ENCODE measurements at regions not wholly inside any gene's neighbourhood (a gene's known extent, or its start where the extent isn't known, plus 50 kb on each side); places are given as distances from the start of the nearest gene placed in this dataset.

GRCh38 chr6:137806914-137807682 lies 60.0 kb upstream of the TNFAIP3 start:
- TF ChIP-seq RFX5 (IDR thresholded peaks at IDR 0.05; ENCODE audit: low read depth, low read length) (no peak), CTCF (conservative IDR thresholded peaks at IDR 0.05; ENCODE audit: low read depth, low read length) (no peak), MXI1 (IDR thresholded peaks at IDR 0.05; ENCODE audit: borderline replicate concordance, low read depth, low read length) (no peak)
